ENCODE measurements at regions not wholly inside any gene's neighbourhood (a gene's known extent, or its start where the extent isn't known, plus 50 kb on each side); places are given as distances from the start of the nearest gene placed in this dataset.

- Histone ChIP-seq H3K4me3 (ENCODE audit: low read depth, low read length) (no peak overlapping the region), H3K4me2 (ENCODE audit: low read length) (no peak overlapping the region), H3K4me1 (no peaks in the 10 kb centered on the region), H3K27ac (no peak overlapping the region), H3K36me3 (ENCODE audit: control insufficient read depth, insufficient read depth, low read length) (no peaks in the 10 kb centered on the region), H3K9ac (no peak overlapping the region), H3K27me3 (ENCODE audit: control insufficient read depth, insufficient read depth, low read length) (no peaks in the 10 kb centered on the region), H2AFZ (no peak overlapping the region), H3K9me3 (ENCODE audit: control insufficient read depth, low read length) (no peaks in the 10 kb centered on the region), H3K79me2 (no peaks in the 10 kb centered on the region)
- TF ChIP-seq CTCF (IDR thresholded peaks at IDR 0.05), result no peak
These were observed 406.2 kb downstream of the KLF5 start for GRCh38 chr13:73464758-73465616.

DNA sequence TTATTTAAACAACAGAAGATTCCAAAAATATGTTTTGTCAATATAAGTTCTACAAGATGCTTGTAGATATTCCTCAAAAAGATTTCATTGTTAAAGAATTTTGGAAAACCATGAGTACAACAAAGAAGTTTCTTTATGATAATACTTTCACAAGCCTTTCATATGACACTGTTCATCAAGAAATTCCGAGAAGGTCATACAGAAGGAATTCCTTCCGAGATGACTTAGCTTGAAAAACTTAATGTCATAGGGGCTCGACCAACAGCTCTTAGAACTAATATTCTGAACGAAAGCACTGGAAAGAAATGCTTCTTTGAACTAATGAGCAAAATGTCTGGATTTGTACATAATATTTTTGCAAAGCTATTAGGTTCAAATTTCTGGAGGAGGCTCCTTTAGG is 403.4 kb downstream of the KLF5 start:
- H3K4me1 ChIP-seq, result no peaks in the 10 kb centered on the region

GRCh38 chr13:73451221-73452029 is 392.6 kb downstream of the KLF5 start:
- Histone ChIP-seq H3K27me3 (ENCODE audit: control insufficient read depth, insufficient read depth, low read length) (no peaks in the 10 kb centered on the region), H3K4me2 (ENCODE audit: low read length) (no peak overlapping the region), H3K9me3 (ENCODE audit: control insufficient read depth, low read length) (no peaks in the 10 kb centered on the region), H2AFZ (no peak overlapping the region), H3K36me3 (ENCODE audit: control insufficient read depth, insufficient read depth, low read length) (no peaks in the 10 kb centered on the region), H3K4me3 (ENCODE audit: low read depth, low read length) (no peak overlapping the region), H3K79me2 (no peaks in the 10 kb centered on the region), H3K9ac (no peak overlapping the region), H3K27ac (no peak overlapping the region), H3K4me1 (no peaks in the 10 kb centered on the region)
- TF ChIP-seq CTCF (IDR thresholded peaks at IDR 0.05), result no peak

More for the DNA sequence above, 403.4 kb downstream of the KLF5 start:
- H3K27ac ChIP-seq, result no peak overlapping the region
- H3K27me3 ChIP-seq (ENCODE audit: control insufficient read depth, insufficient read depth, low read length), result no peaks in the 10 kb centered on the region
- no peak overlapping the region for H3K9ac ChIP-seq
- no peak for TF ChIP-seq CTCF (IDR thresholded peaks at IDR 0.05)
- H3K79me2 ChIP-seq, result no peaks in the 10 kb centered on the region
- no peaks in the 10 kb centered on the region for H3K9me3 ChIP-seq (ENCODE audit: control insufficient read depth, low read length)
- H3K4me2 ChIP-seq (ENCODE audit: low read length), result no peak overlapping the region
- no peaks in the 10 kb centered on the region for H3K36me3 ChIP-seq (ENCODE audit: control insufficient read depth, insufficient read depth, low read length)
- no peak overlapping the region for H3K4me3 ChIP-seq (ENCODE audit: low read depth, low read length)
- no peak overlapping the region for H2AFZ ChIP-seq

DNA sequence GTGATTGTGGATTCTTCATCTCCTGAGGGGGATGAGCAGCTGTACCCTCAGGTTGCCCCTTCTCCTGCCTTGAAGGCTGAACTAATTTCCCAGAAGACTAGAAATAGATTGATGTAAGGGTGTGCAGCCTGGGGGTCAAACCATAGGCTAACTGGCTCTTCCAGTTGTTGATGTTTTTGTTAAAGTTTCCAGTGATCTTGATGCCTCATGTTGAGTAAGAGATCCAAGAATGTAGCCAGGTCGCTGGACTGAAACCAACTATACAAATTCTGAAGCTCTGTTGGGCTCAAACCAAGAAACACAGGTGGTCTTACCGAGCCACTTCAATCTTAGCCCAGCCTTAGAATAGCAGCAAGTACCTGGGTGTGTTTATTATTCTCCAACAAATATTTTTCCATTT is 391.8 kb downstream of the KLF5 start:
- Histone ChIP-seq H3K27me3 (ENCODE audit: control insufficient read depth, insufficient read depth, low read length) (no peaks in the 10 kb centered on the region), H3K4me3 (ENCODE audit: low read depth, low read length) (no peak overlapping the region), H3K27ac (no peak overlapping the region), H2AFZ (no peak overlapping the region), H3K4me2 (ENCODE audit: low read length) (no peak overlapping the region), H3K36me3 (ENCODE audit: control insufficient read depth, insufficient read depth, low read length) (no peaks in the 10 kb centered on the region), H3K9ac (no peak overlapping the region), H3K79me2 (no peaks in the 10 kb centered on the region), H3K4me1 (no peaks in the 10 kb centered on the region), H3K9me3 (ENCODE audit: control insufficient read depth, low read length) (no peaks in the 10 kb centered on the region)
- no peak for TF ChIP-seq CTCF (IDR thresholded peaks at IDR 0.05)
